C4-2B (cell line): ENCODE measurements at regions not wholly inside any gene's neighbourhood (a gene's known extent, or its start where the extent isn't known, plus 50 kb on each side); places are given as distances from the start of the nearest gene placed in this dataset.

Source experiments
- ZFX ChIP-seq: fragments of 450-650 bp; IDR thresholded peaks from 2 replicates; pipeline ENCODE4 v1.6.1; 2017
- TF ChIP-seq, protein P1 (sequence below): fragments of 450-650 bp; conservative IDR thresholded peaks from 2 replicates; pipeline ENCODE4 v1.5.1; 2017; ENCODE audit warnings: mild to moderate bottlenecking

DNA sequence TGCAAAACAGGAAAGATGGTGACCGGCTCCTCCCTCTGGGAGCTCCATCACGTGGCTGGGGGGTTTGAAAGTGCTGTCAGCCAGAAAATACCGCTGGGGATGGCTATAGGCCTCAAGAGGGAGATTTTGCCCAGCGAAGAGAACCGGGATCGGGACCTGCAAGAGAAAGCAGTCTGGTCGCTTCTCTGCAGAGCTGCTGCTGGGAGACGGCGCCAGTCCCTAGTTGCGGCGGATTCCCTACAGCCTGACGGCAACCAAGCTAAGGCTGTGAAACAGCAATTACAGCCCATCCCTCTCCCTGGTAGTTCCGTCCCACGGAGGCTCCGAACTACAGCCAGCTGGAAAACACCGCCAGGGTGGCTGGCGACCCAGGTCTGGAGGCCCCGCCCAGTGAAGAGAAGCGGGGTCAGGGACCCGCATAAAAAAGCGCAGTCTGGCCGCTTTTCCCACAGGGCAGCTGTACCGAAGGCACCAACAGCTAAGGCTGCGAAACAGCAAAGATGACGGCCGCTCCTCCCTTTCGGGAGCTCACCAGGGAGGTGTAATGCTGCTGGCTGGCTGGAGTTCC lies 238.1 kb upstream of the IRAK1BP1 start:
- TF ChIP-seq, protein P1, sequence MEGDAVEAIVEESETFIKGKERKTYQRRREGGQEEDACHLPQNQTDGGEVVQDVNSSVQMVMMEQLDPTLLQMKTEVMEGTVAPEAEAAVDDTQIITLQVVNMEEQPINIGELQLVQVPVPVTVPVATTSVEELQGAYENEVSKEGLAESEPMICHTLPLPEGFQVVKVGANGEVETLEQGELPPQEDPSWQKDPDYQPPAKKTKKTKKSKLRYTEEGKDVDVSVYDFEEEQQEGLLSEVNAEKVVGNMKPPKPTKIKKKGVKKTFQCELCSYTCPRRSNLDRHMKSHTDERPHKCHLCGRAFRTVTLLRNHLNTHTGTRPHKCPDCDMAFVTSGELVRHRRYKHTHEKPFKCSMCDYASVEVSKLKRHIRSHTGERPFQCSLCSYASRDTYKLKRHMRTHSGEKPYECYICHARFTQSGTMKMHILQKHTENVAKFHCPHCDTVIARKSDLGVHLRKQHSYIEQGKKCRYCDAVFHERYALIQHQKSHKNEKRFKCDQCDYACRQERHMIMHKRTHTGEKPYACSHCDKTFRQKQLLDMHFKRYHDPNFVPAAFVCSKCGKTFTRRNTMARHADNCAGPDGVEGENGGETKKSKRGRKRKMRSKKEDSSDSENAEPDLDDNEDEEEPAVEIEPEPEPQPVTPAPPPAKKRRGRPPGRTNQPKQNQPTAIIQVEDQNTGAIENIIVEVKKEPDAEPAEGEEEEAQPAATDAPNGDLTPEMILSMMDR, result no peak
- TF ChIP-seq ZFX, result no peak
